MG63 (cell line): ENCODE measurements at regions not wholly inside any gene's neighbourhood (a gene's known extent, or its start where the extent isn't known, plus 50 kb on each side); places are given as distances from the start of the nearest gene placed in this dataset.

Experiments used
- DNase-seq: peaks from one replicate; pipeline ENCODE4 v3.0.0-alpha.2; 2020
- H3K27me3 ChIP-seq: fragments of 250-450 bp; sonication (Bioruptor Pico); 2 replicates; pipeline ENCODE4 v1.5.1; 2020; ENCODE audit warnings: mild to moderate bottlenecking, moderate library complexity
- H3K36me3 ChIP-seq: fragments of 250-450 bp; sonication (Bioruptor Pico); 2 replicates; pipeline ENCODE4 v1.5.1; 2020; ENCODE audit warnings: mild to moderate bottlenecking, moderate library complexity
- H3K4me3 ChIP-seq: fragments of 250-450 bp; sonication (Bioruptor Pico); 2 replicates; pipeline ENCODE4 v1.5.1; 2020; ENCODE audit warnings: mild to moderate bottlenecking, moderate library complexity
- H3K9me3 ChIP-seq: fragments of 250-450 bp; sonication (Bioruptor Pico); 2 replicates; pipeline ENCODE4 v1.5.1; 2020; ENCODE audit warnings: mild to moderate bottlenecking, moderate library complexity

DNA sequence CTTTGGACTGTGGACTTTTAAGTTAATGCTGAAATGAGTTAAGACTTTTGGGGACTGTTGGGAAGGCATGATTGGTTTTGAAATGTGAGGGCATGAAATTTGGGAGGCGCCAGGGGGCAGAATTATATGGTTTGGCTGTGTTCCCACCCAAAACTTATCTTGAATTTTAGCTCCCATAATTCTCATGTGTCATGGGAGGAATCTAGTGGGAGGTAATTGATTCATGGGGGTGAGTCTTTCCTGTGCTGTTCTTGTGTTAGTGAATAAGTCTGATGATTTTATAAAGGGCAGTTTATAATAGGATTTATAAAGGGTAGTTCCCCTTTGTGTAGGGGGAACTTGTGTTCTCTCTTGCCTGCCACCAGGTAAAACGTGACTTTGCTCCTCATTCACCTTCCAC lies 235.5 kb upstream of the CDH18 start:
- Histone ChIP-seq H3K36me3 (no peaks in the 10 kb centered on the region), H3K9me3 (no peaks in the 10 kb centered on the region), H3K4me3 (no peak overlapping the region), H3K27me3 (no peaks in the 10 kb centered on the region)
- no peak for DNase-seq

DNA sequence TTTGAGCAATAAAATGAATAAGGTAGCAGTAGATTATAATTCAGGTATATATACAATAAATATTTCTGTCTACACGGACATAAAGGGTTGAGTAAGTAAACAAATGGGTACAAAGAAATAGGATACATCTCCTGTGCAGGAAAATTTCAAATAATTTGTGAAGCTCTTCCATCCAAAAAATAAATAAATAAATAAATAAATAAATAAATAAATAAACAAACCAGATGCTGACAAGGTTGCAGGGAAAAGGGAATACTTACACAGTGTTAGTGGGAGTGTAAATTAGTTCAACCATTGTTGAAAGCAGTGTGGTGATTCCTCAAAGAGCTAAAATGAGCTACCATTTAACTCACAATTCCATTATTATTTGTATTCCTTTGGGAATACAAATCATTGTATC lies 227.3 kb upstream of the CDH18 start:
- Histone ChIP-seq H3K27me3 (no peaks in the 10 kb centered on the region), H3K36me3 (no peaks in the 10 kb centered on the region), H3K4me3 (no peak overlapping the region), H3K9me3 (no peaks in the 10 kb centered on the region)
- no peak for DNase-seq

DNA sequence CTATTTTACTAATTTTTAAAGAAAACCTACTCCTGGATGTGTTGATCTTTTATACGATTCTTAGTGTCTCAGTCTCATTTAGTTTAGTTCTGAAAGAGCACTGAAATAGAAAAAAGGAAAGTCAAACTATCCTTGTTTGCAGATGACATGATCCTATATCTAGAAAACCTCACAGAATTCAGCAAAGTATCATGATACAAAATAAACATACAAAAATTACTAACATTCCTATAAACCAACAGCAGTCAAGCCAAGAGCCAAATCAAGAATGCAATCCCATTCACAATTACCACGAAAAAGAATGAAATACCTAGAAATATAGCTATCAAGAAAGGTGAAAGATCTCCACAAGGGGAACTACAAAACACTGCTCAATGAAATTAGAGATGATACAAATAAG lies 225.8 kb upstream of the CDH18 start:
- DNase-seq, result no peak

DNA sequence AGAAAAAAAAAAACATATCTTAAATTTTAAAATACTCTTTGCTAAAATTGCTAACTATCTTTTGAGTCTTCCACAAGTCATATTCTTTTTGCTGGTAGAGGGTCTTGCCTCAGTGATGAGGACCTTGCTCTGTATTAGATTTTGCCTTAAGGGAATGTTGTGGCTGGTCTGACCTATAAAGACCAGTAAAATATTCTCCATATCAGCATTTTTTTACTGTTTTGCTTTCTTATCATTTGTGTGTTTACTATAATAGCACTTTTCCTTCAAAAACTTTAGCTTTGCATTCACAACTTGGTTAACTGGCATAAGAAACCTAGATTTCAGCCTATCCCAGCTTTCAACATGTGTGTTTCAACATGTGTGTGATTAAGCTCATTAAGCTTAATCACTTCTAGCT lies 224.7 kb upstream of the CDH18 start:
- no peak overlapping the region for H3K4me3 ChIP-seq
- no peaks in the 10 kb centered on the region for H3K36me3 ChIP-seq
- DNase-seq, result no peak
- H3K9me3 ChIP-seq, result no peaks in the 10 kb centered on the region
- H3K27me3 ChIP-seq, result no peaks in the 10 kb centered on the region

More for the DNA sequence above, 225.8 kb upstream of the CDH18 start:
- Histone ChIP-seq H3K27me3 (no peaks in the 10 kb centered on the region), H3K4me3 (no peak overlapping the region), H3K36me3 (no peaks in the 10 kb centered on the region), H3K9me3 (no peaks in the 10 kb centered on the region)

DNA sequence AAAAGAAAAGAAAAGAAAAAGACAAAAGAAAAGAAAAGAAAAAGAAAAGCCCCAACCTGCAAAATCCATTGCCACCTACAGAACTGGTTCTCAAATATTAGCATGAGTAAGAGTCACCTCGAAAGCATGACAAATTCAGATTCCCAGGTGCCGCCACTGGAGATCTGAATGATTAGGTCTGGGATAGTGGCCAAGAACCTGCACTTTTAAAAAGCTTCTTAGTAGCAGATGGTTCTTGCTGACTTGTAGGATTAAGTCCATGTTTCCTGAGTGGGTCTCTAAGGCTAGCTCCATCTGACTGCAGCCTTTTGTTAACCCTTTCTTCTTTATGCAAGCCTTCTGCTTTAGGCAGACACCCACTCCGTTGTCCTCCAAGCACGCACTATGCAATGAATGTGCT lies 178.5 kb upstream of the CDH18 start:
- no peaks in the 10 kb centered on the region for H3K36me3 ChIP-seq
- H3K9me3 ChIP-seq, result no peaks in the 10 kb centered on the region
- no peak overlapping the region for H3K4me3 ChIP-seq
- H3K27me3 ChIP-seq, result no peaks in the 10 kb centered on the region
- DNase-seq, result no peak

DNA sequence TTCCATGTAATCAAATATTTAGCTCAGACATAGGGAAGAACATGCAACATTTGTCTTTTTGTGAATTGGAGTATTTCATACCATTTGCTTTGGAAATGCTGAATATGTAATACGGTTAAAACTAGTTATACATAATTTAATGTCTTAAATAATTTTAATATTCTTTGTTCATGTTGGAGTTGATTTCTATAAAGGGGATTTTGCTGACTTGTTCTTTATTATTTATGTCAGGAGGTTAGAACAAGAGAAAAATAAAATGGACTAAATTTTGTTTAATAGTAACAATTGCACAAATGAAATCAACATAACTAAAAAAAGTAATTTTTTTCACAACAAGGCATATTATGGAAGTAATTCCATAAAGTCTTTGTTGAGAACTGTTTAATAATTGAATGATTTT lies 170.0 kb upstream of the CDH18 start:
- H3K4me3 ChIP-seq, result no peak overlapping the region
- peaks cover 3% of the 10 kb centered on the region for H3K9me3 ChIP-seq
- H3K36me3 ChIP-seq, result no peaks in the 10 kb centered on the region
- no peak for DNase-seq
- no peaks in the 10 kb centered on the region for H3K27me3 ChIP-seq

DNA sequence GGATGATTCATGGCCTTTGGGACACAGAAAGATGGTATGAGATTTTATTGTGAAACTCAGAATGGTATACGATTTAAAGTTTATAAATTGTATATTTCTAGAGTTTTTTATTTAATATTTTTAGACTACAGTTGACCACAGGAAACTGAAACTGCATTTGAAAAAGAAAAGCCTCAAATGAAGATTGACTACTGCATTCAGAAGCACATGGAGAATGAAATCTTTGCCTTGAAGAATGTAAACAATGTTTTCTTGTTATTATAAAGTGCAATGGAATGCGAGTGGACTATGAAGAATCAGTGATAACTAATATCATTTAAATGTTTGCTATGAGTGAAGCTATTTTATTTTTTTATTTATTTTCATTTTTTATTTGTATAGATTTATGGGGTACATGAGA lies 169.1 kb upstream of the CDH18 start:
- H3K36me3 ChIP-seq, result no peaks in the 10 kb centered on the region
- peaks cover 3% of the 10 kb centered on the region for H3K9me3 ChIP-seq
- H3K27me3 ChIP-seq, result no peaks in the 10 kb centered on the region
- no peak for DNase-seq
- no peak overlapping the region for H3K4me3 ChIP-seq

DNA sequence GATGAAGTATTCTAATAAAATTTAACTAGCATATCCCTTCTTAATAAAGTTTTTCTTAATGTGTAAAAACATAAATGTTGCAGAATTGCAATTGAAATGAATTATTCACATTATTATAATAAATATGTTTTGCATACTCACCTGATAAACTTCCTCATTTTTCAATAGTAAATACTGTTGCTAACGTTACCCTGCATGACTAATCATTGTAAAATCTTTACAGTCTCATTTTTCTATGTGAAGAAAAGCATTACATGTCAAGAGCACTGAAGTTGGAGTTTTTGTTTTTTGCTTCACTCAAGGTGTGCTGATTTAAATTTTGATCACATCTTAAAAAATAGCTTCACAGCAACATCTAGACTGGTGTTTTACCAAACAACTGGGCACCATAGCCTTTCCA lies 157.2 kb upstream of the CDH18 start:
- Histone ChIP-seq H3K36me3 (no peaks in the 10 kb centered on the region), H3K9me3 (0 out of 2 replicates have a peak, but pooled peaks cover 4% of the 10 kb centered on the region), H3K4me3 (no peak overlapping the region), H3K27me3 (no peaks in the 10 kb centered on the region)
- DNase-seq, result no peak

DNA sequence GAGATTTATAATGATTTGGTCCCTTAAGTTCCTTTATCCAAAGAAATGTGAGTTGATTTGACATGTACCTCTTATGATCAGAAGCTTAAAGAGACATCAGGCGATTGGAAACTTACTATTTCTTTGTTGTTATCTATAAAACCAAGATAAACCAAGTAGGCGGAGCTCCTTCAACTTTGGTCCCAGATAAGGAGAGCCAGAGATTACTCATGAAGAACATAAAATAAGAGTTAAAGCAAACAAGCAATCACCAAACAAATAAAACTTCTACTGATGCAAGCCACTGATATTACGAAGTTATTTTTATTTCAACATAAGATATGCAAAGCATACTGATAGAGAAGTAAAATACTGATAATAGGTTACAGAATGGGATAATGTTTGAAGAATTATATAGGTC lies 141.5 kb upstream of the CDH18 start:
- H3K4me3 ChIP-seq, result no peak overlapping the region
- H3K9me3 ChIP-seq, result peaks cover 4% of the 10 kb centered on the region
- no peaks in the 10 kb centered on the region for H3K36me3 ChIP-seq
- no peaks in the 10 kb centered on the region for H3K27me3 ChIP-seq
- DNase-seq, result no peak

DNA sequence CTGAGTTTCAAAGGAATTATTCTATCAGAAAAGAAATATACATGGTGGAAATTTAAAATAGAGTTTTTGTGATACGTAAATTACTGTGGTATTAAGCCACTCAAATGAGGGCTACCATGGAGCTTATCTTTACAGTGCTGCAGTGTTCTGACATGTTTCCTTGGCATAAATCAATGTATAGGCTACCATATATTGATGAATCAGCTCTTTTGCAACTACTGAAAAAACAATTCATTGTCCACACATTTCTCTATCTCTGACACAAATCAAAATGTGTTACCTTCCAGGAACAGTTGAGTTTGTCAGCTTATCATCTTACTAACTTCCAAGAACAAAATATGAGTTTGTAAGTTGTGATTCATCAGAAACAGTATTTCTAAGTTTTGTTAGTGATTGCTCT lies 140.3 kb upstream of the CDH18 start:
- no peaks in the 10 kb centered on the region for H3K9me3 ChIP-seq
- no peaks in the 10 kb centered on the region for H3K36me3 ChIP-seq
- no peak for DNase-seq
- no peak overlapping the region for H3K4me3 ChIP-seq
- no peaks in the 10 kb centered on the region for H3K27me3 ChIP-seq

DNA sequence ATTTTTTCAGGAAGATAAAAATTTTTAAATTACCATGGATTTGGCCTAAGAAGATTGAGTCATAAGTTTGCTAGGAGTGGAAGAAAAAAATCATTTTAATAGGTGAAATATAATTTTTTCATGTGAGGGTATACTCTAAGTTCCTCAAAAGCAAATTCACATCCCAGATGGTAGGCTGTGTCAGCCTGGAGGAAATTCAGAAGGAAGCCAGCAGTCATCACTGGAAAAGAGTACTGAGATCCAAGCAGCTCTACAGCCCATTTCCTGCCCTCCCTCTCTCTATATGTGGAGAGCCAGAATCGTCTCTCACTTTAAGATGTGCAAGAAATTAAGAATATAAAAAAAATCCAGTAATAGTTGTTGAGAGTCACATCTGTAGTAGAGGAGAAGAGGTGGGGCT lies 126.5 kb upstream of the CDH18 start:
- Histone ChIP-seq H3K4me3 (no peak overlapping the region), H3K9me3 (no peaks in the 10 kb centered on the region), H3K36me3 (no peaks in the 10 kb centered on the region), H3K27me3 (no peaks in the 10 kb centered on the region)
- DNase-seq, result no peak

DNA sequence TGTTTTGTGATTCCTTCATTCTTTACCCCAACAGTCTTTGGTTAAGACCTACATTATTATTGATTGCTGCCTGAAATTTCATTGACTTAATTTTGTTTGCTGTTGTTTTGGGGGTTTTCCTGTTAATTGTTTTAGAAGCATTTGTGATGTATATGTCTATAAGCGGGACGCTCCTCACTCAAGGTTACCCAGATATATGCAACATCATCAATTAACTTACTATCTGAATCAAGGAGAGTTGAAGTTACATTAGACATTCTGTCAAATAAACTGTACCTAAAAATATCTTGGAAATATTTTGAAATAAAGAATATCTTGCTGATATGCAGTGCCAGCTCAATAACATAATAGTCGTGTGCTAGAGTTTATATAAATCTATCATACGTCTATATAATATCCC lies 125.9 kb upstream of the CDH18 start:
- Histone ChIP-seq H3K36me3 (no peaks in the 10 kb centered on the region), H3K9me3 (no peaks in the 10 kb centered on the region), H3K27me3 (no peaks in the 10 kb centered on the region), H3K4me3 (no peak overlapping the region)
- no peak for DNase-seq

DNA sequence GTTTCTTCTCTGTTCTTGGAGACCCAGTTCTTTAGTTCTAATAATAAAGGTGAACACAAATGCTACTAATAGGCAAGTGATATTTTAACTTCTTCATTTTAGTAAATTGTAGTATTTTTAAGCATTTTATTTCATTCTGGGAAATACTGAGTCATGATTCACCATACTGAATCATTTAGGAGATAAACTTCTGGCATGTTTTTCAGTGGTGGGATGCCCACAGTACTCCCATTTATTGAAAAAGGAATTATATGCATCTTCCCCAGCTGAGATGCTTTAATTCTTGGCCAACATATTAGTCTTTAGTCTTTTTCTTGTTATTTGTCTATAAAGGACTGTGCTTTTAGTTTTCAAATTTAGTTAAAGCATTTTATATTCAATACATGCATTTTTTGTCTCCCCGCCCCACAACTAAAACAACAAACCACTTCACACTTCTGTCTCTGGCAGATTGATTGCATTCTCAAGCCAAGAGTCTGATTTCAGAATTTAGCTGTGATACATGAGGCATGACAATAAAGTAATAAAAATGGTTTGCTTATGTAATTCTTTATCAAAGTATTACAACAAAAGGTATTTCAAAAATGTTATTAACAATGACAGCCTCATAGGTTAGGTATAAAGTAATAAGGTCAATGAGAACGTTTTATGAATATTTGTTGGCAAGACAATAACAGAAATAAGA lies 125.2 kb upstream of the CDH18 start:
- Histone ChIP-seq H3K36me3 (no peaks in the 10 kb centered on the region), H3K27me3 (no peaks in the 10 kb centered on the region), H3K4me3 (no peak overlapping the region), H3K9me3 (no peaks in the 10 kb centered on the region)
- DNase-seq, result peak; percentile 23

DNA sequence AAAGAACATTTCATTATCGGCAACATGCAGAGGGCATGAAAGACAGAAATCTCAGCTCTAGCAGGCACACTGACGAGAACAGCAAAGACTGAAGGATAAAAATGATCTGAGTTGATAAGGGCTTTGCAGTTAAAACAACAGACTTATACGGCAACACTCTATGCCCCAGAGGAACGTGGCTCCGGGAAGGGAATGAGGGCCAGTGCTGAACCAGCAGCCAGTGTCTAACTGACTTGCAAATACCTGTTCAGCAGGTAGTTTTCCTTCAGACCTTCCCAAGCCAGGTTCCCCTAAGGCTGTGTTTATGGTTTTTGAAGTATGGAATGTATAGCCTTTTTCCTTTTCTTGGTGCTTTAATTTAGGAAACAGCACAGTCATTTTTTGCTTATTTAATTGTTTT lies 121.3 kb upstream of the CDH18 start:
- no peaks in the 10 kb centered on the region for H3K36me3 ChIP-seq
- DNase-seq, result no peak
- no peak overlapping the region for H3K4me3 ChIP-seq
- no peaks in the 10 kb centered on the region for H3K9me3 ChIP-seq
- no peaks in the 10 kb centered on the region for H3K27me3 ChIP-seq

DNA sequence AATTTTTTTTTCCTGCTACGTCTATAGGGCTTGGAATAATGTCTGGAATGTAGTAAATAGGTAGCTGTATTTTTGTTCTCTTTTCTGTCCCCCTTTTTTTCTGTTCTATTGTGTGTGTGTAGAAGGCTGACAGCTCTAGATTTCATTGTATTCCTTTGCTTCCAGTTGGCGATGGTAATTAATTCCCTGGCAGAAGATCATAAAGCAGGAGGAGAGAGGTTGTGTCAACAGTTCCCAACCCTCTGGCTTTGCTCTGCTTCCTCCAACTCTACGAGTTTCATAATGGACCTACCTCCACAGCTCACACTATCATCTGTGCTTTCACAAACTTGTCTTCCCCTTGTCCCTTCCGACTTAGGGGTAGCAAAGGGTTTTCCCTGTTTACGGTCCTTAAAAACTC lies 117.9 kb upstream of the CDH18 start:
- no peaks in the 10 kb centered on the region for H3K36me3 ChIP-seq
- no peak overlapping the region for H3K4me3 ChIP-seq

DNA sequence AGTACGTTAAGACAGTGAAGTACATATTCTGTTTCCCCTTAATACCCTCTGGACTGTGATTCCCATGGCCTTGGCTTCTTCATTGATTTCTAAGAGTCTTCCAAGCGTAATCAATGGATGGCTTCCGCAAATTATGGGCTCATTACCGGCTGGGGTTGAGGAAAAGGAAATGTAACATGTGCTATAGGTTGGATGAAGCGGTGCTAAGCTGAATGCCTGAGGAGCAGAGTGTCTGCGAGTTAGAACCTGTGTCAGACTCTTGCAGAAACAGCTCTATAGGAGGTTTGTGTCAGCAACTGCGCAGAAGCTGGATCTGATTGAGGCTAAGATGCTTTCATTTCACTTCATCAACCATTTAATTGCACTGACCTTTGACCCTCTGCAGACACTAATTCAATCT lies 114.3 kb upstream of the CDH18 start:
- no peaks in the 10 kb centered on the region for H3K9me3 ChIP-seq
- no peaks in the 10 kb centered on the region for H3K36me3 ChIP-seq
- H3K27me3 ChIP-seq, result no peaks in the 10 kb centered on the region
- DNase-seq, result no peak
- H3K4me3 ChIP-seq, result no peak overlapping the region

More for the DNA sequence above, 117.9 kb upstream of the CDH18 start:
- H3K9me3 ChIP-seq, result no peaks in the 10 kb centered on the region
- H3K27me3 ChIP-seq, result no peaks in the 10 kb centered on the region
- no peak for DNase-seq

DNA sequence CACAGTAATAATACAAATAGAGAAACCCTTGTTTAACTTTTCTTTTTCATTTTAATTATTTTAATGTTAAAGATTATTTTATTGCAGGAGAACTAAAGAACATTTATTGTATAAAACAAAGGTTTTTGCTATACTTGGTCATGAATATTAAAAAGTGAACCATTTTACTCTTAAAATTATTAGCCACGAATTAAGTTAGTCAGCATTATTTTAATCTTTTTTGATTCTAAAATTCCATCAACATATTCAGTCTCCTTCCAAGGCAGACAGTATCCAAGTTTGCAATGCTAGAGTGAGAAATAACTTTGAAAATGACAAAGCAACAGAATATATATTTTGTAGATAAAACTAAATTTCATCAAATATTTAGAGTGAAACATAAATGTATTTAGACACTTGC lies 110.7 kb upstream of the CDH18 start:
- DNase-seq, result no peak
- no peaks in the 10 kb centered on the region for H3K36me3 ChIP-seq

DNA sequence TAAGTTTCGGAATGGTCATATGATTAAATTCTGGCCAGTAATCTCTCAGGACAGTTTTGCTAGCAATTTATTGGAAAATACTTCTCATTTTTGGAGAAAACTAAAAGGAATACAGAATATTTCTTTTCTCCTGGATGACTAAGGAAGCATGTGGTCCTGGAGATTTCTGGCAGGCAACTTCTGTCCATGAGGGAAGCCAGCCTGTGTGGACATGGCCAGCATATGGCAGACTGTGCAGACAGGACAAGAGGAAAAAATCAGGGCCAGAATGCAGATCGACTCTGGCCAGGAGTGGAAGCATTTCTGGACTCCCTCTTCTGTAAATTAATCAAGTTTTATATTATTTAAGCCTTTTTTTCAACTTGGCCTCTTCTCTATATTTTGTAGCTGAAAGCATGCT lies 100.4 kb upstream of the CDH18 start:
- H3K9me3 ChIP-seq, result peaks cover 22% of the 10 kb centered on the region
- H3K36me3 ChIP-seq, result no peaks in the 10 kb centered on the region
- H3K27me3 ChIP-seq, result no peaks in the 10 kb centered on the region
- no peak overlapping the region for H3K4me3 ChIP-seq
- peak; percentile 6 for DNase-seq

More for the DNA sequence above, 110.7 kb upstream of the CDH18 start:
- no peak overlapping the region for H3K4me3 ChIP-seq
- no peaks in the 10 kb centered on the region for H3K27me3 ChIP-seq
- peaks cover 5% of the 10 kb centered on the region; the same call in 1 of the 2 replicates for H3K9me3 ChIP-seq

DNA sequence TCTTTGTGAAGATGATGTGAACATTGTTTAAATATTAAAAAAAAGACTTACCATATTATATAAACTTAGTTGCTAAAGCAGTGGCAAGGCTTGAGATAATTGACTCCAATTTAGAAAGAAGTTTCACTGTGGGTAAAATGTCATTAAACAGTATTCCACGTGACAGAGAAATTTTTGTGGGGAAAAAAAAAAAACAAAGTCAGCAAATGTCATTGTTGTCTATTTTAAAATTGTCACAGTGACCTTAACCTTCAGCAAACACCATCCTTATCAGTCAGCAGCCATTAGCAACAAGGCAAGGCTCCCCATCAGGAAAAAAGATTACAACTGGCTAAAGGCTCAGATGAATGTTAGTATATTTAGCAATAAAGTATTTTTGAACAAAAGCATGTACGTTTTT lies 99.3 kb upstream of the CDH18 start:
- Histone ChIP-seq H3K4me3 (no peak overlapping the region), H3K9me3 (peaks cover 22% of the 10 kb centered on the region), H3K27me3 (no peaks in the 10 kb centered on the region), H3K36me3 (no peaks in the 10 kb centered on the region)
- no peak for DNase-seq
